KBM-7 (cell line): ENCODE measurements at regions not wholly inside any gene's neighbourhood (a gene's known extent, or its start where the extent isn't known, plus 50 kb on each side); places are given as distances from the start of the nearest gene placed in this dataset.
"Not testable (repeated sequence)": the region's sequence is repeated elsewhere in the genome, so short reads cannot be mapped to it uniquely, and the experiment has no call there.

Source experiments
- DNase-seq: peaks from one replicate; pipeline ENCODE4 v3.0.0-alpha.2; 2015
- in situ Hi-C: fragments of 300-500 bp; cut with MboI; formaldehyde crosslinking; loops from 2 replicates; pipeline ENCODE4 v1.14.3; 2020; ENCODE audit warnings: low sequenced_read_pairs, low pct_unique_long_range_greater_than_20kb, mixed read lengths

GRCh38 chr10:106313041-106313440, 851.5 kb downstream of the SORCS1 start:
- in situ Hi-C loops, result no loop called here
- DNase-seq, result no peak

- DNase-seq, result no peak
- in situ Hi-C loops, result no loop called here
Measured at GRCh38 chr10:106312087-106312486, 852.4 kb downstream of the SORCS1 start.

GRCh38 chr10:106311590-106311989, 852.9 kb downstream of the SORCS1 start:
- in situ Hi-C loops, result no loop called here
- DNase-seq, result no peak

GRCh38 chr10:106310596-106310995, 853.9 kb downstream of the SORCS1 start:
- DNase-seq, result no peak
- in situ Hi-C loops, result no loop called here

GRCh38 chr10:106309376-106309775, 855.1 kb downstream of the SORCS1 start:
- in situ Hi-C loops, result no loop called here
- DNase-seq, result no peak

GRCh38 chr10:106308284-106308683, 856.2 kb downstream of the SORCS1 start:
- in situ Hi-C loops, result no loop called here
- no peak for DNase-seq

DNA sequence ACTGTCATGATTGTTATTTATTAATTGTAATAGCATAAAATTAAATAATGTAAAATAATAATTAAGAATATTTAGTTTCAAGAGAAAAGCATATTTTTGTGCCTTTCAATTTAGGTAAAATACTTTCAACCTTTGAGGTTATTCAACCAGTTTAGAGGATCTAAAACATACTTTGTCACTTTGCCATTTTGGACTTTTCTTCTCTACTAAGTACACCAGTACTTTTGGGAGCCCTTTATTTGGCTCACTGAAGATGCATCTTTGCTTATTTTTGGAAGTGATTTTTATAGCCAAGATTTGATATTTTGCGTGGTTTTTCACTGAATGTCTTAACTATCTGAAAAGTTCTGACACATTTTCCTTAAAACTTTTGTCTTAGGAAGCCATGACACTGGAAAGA, 860.5 kb downstream of the SORCS1 start:
- DNase-seq, result no peak
- in situ Hi-C loops, result no loop called here

DNA sequence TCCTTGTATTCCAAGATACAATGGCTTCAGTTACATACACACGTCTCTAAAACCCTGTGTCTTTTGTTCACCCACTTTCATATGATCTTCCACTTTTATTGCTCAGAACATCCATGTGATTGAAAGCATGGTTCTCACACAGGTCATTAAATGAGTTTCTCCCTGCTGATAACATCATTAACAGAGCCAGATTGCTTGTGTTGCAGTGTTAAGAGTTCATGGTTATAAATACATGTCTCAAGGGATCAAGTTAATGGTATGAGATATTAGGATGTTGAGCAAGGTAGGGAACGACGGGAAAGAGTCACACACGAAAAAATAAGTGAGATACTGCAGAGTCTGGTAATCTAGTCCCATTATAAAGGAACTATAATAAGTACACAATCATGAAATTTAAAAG, 861.5 kb downstream of the SORCS1 start:
- no peak for DNase-seq

DNA sequence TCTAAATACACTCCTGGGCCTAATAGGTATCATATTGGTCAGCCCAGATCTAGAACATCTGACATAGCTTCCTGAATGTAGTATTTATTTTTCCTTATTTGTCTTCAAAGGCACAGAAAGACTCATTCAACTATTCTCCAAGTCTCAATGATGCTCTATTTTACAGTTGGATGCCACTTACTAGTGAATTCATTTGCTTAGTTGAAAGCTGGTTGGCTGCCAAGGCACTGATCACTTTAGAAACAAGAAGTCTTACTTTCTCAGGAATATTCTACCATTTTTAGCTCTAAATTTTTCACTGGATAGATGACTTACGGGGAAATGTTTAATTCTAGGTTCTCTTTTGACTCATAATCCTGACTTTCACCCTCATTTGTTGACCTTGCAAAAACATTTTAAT, 863.4 kb downstream of the SORCS1 start:
- in situ Hi-C loops, result no loop called here
- DNase-seq, result no peak

More for the DNA sequence above, 861.5 kb downstream of the SORCS1 start:
- in situ Hi-C loops, result no loop called here

- no peak for DNase-seq
- in situ Hi-C loops, result no loop called here
Measured at GRCh38 chr10:106296750-106297392, 867.6 kb downstream of the SORCS1 start.

DNA sequence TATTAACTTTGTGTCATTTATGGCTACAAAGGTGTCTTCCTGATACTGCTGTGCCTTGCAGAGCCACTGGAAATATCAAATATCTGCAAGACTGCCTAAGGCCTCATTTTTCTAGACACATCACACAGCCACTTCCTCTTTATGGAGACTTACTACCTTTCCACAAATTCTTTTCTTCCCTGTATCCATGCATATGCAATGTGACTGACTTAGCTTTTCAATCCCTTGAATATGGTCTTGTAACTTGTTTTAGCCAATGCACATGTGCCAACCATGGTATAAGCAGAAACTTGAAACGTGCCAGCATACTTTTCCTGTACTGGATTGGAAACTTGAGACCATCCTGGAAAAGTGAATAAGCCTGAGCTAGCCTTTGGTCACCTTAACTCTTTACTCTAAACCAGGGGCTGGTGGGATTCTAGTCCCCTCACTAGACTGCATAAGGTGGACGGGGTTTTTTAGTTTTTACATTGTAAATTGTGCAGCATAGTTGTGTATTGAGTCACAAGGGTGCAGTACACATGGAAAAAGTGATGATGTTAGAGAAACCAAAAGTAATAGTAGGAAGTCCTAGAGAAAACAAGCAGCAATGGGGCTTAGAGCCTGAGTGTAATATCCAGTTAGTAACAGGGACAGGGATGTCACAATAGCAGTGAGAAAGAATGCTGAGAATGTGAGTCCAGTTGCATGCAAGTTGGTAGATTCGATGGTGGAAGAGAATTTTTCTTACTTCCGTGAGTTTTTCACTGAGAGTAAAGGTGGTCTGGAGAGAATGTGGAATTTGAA, 879.5 kb downstream of the SORCS1 start:
- DNase-seq, result no peak
- in situ Hi-C loops, result no loop called here

- in situ Hi-C loops, result no loop called here
Measured at GRCh38 chr10:106280896-106281460, 883.5 kb downstream of the SORCS1 start.

GRCh38 chr10:106278383-106278782, 886.1 kb downstream of the SORCS1 start:
- no peak for DNase-seq
- in situ Hi-C loops, result no loop called here

More at GRCh38 chr10:106280896-106281460, 883.5 kb downstream of the SORCS1 start:
- no peak for DNase-seq

DNA sequence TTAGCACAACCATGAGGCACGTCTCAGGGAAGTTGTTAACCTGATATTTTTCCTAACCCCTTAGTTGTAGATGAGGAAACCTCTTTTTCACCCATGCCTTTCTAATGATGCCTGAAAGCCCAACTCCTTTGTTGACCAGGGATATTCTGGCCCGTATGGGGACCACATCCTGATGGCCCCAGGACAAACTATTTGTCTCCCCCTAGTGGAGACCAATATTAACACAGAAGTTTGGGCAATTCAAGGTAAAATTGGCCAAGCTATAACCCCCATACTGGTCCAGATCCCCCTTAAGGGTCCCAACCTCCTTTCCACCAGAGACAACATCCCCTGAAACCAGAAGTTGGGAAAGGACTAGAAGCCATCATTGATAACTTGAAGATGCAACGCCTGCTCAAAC, 893.3 kb downstream of the SORCS1 start:
- peak; percentile 9 for DNase-seq
- in situ Hi-C loops, result no loop called here

DNA sequence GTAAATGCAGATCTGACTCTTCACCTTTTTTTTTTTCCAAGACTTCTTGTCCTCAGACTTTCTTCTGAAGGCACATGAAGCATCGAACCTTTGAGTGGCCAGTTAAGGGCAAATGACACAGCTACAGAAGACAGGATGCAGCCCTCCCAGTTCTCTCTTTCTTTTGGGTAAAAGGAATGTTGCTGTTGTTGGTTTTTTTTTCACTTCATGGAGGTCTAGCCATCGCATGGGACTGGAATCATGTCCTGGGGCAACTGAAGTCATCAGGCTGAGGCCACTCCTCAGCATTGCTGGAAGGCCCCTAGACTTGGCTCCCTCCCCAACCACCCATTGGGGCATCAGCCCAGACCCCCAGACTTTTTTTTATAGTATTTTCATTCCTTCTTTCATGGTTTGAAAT, 896.5 kb downstream of the SORCS1 start:
- DNase-seq, result no peak
- in situ Hi-C loops, result no loop called here

DNA sequence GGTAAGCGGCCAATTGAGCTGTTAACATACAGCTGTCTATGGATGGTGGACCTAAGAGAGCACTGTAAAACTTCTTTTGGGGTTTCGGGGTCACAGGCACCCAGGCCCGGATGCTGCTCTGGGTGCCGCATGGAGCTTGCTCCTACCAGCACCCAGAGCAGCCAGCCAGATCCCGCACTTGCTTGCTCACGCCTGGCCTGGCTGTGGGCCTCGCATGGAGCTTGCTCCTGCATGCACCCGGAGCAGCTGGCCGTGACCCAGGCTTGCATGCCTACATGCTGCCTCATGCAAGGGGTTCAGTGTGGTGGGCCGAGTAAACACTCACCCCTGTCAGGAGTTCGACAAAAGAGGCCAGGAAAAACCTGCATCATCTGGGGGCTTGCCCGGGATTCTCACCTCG, 896.9 kb downstream of the SORCS1 start:
- in situ Hi-C loops, result no loop called here
- DNase-seq, result no peak

DNA sequence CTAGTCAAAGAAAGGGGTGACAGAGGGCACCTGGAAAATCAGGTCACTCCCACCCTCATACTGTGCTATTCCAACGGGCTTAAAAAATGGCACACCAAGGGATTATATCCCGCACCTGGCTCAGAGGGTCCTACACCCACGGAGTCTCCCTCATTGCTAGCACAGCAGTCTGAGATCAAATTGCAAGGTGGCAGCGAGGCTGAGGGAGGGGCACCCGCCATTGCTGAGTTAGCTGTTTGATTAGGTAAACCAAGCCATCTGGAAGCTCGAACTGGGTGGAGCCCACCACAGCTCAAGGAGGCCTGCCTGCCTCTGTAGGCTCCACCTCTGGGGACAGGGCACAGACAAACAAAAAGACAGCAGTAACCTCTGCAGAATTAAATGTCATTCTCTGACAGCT, 907.1 kb downstream of the SORCS1 start:
- DNase-seq, in situ Hi-C loops: not testable (repeated sequence)

DNA sequence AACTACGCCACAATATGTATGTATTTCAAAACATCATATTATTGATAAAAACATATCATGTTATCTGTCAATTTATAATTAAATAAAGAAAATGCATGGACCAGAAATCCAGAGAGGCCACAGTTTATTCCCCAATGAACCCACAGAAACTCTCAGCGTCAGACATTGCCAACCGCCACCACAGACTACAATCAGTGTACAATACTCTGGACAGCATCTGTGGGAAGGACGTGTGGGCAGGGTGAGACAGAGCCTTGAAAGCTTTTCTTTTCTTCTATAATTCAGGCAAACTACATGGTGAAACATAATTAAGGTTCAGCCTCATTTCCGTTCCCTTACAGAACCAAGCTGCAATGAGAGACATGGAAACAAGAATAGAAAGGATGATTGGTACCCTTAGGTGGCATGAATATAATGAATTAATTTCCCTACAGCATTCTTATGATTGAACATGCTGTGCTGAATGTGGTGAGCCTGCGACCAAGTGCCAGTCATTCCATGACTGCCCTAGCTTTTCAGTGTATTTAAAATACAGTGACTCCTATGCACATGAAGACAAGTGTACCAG, 909.3 kb downstream of the SORCS1 start:
- in situ Hi-C loops, result no loop called here
- DNase-seq, result no peak

DNA sequence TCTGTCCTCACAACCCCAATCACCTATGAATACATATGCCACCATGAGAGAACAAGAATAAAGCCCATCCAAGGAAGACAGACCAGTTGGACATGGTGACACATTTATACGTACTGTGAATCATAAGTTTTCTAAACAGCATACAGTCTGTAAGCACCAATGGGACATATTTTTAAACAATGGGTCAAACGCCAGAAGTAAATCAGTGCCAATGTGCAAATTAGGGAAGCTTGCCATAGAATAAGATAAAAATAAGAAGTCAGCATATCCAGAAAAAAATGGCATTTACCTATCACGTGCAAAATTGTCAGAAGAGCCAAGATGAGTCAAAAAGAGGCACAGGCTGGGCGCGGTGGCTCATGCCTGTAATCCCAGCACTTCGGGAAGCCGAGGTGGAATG, 910.4 kb downstream of the SORCS1 start:
- DNase-seq, result no peak

GRCh38 chr10:106252541-106252940, 912.0 kb downstream of the SORCS1 start:
- DNase-seq, result no peak
- in situ Hi-C loops, result no loop called here

More for the DNA sequence above, 910.4 kb downstream of the SORCS1 start:
- in situ Hi-C loops, result no loop called here
